HepG2 (cell line): ENCODE measurements at regions not wholly inside any gene's neighbourhood (a gene's known extent, or its start where the extent isn't known, plus 50 kb on each side); places are given as distances from the start of the nearest gene placed in this dataset.

Source experiments
- ATAC-seq: fragments of 200-7000 bp; cut with Tn5 transposase; 3 replicates; pipeline ENCODE4 v1.9.1; 2020; ENCODE audit warnings: mild to moderate bottlenecking, moderate library complexity
- BruUV-seq: library from RNA; stranded (reverse); fragments of 400-500 nt; replicated peaks from 2 replicates; lab custom pipeline; 2021; lab: Mats Ljungman, UMichigan
- CTCF ChIA-PET: fragments of 300-600 bp; formaldehyde crosslinking; extraction: SDS; loops from one replicate; lab custom pipeline; 2021; ENCODE audit warnings: low total read pairs, inconsistent platforms, low intra/inter-chr PET ratio; lab: Yijun Ruan, JAX
- POLR2A ChIA-PET: fragments of 350-600 bp; sonication (Branson Sonifier 250); formaldehyde crosslinking; loops from one replicate; lab custom pipeline; 2020; ENCODE audit warnings: antibody characterized with exemption, inconsistent platforms; lab: Yijun Ruan, JAX
- DNase-seq: peaks from one replicate; pipeline ENCODE4 v3.0.0-alpha.2; 2015; ENCODE audit warnings: low spot score
- FAIRE-seq: peaks from 3 replicates; lab custom pipeline; 2011; peaks lifted over from hg19 to GRCh38; lab: Jason Lieb, UNC
- H2AFZ ChIP-seq: one replicate; pipeline ENCODE4 v1.6.1; 2011; ENCODE audit warnings: low read length, inconsistent platforms
- H3K27ac ChIP-seq: fragments of 300-600 bp; 3 replicates; pipeline ENCODE4 v1.8.0; 2011; ENCODE audit warnings: mixed run types, mild to moderate bottlenecking, mixed read lengths, low read length, inconsistent platforms; ENCODE audit not compliant: insufficient read depth; ENCODE audit errors: extremely low read length
- H3K27me3 ChIP-seq, 2 experiments: fragments of 200-600 bp in 1 of 2; 2 replicates in 1 of 2; 3 replicates in 1 of 2; pipeline versions ENCODE4 v1.6.0 to v1.8.0; 2011; ENCODE audit warnings: low read length in 2 of 2, mild to moderate bottlenecking in 2 of 2, moderate library complexity in 2 of 2, inconsistent platforms in 1 of 2; ENCODE audit not compliant: insufficient read depth in 2 of 2, control insufficient read depth in 1 of 2
- H3K36me3 ChIP-seq, 2 experiments: fragments of 200-600 bp in 1 of 2; replicated peaks in 1 of 2; 2 replicates in 1 of 2; 3 replicates in 1 of 2; pipeline versions ENCODE4 v1.5.1 to v1.8.0; 2011; ENCODE audit warnings: low read length in 2 of 2, inconsistent platforms in 1 of 2; ENCODE audit not compliant: insufficient read depth in 2 of 2, control insufficient read depth in 1 of 2
- H3K4me1 ChIP-seq: 2 replicates; pipeline ENCODE4 v1.5.1; 2012; ENCODE audit warnings: low read length, inconsistent platforms; ENCODE audit not compliant: insufficient read depth
- H3K4me2 ChIP-seq: 2 replicates; pipeline ENCODE4 v1.6.0; 2011; ENCODE audit warnings: low read depth, low read length, inconsistent platforms
- H3K4me3 ChIP-seq, 3 experiments: fragments of 200-600 bp in 1 of 3; sonication (generic), shearing (Covaris generic) in 1 of 3; replicated peaks in 1 of 3; 2 replicates each; pipeline ENCODE4 v1.5.1; 2011 to 2016; ENCODE audit warnings: low read length in 3 of 3, inconsistent platforms in 2 of 3, low read depth in 2 of 3, mild to moderate bottlenecking in 2 of 3, control low read depth in 1 of 3, mixed read lengths in 1 of 3; ENCODE audit not compliant: insufficient read depth in 1 of 3
- H3K79me2 ChIP-seq: one replicate; pipeline ENCODE4 v1.6.1; 2011; ENCODE audit warnings: low read length, inconsistent platforms; ENCODE audit not compliant: insufficient read depth
- H3K9ac ChIP-seq: 2 replicates; pipeline ENCODE4 v1.6.0; 2011; ENCODE audit warnings: mild to moderate bottlenecking, low read depth, low read length, inconsistent platforms; ENCODE audit not compliant: insufficient read depth
- H3K9me3 ChIP-seq: 2 replicates; pipeline ENCODE4 v1.5.1; 2012; ENCODE audit warnings: mild to moderate bottlenecking, low read length
- H4K20me1 ChIP-seq: 2 replicates; pipeline ENCODE4 v1.6.0; 2011; ENCODE audit warnings: inconsistent platforms, mild to moderate bottlenecking, low read length, moderate library complexity; ENCODE audit not compliant: insufficient read depth
- CEBPB ChIP-seq: IDR thresholded peaks from 2 replicates; pipeline ENCODE4 v1.6.1; 2011; ENCODE audit warnings: low read depth, low read length, improper control_type of control experiment, borderline replicate concordance
- ESRRA ChIP-seq: sonication (generic); formaldehyde crosslinking; IDR thresholded peaks from 2 replicates; pipeline ENCODE4 v1.5.1; 2020; ENCODE audit warnings: mild to moderate bottlenecking, low read depth, missing genetic modification reagents
- NBN ChIP-seq: fragments of 450-650 bp; conservative IDR thresholded peaks from 2 replicates; pipeline ENCODE4 v1.6.1; 2017
- PHF5A ChIP-seq: IDR thresholded peaks from one replicate; pipeline ENCODE4 v1.6.1; 2018; ENCODE audit warnings: low read depth, missing genetic modification reagents; ENCODE audit not compliant: unreplicated experiment
- ZBTB49 ChIP-seq: sonication (generic); formaldehyde crosslinking; IDR thresholded peaks from 2 replicates; pipeline ENCODE4 v1.4.0; 2020; ENCODE audit warnings: missing genetic modification reagents, borderline replicate concordance
- WGBS: methylation state at CpG from one replicate; pipeline ENCODE4 v1.1.6; 2017; ENCODE audit warnings: low lambda C conversion rate; 5-methylcytosine and 5-hydroxymethylcytosine counted together
- in situ Hi-C: cut with HindIII; loops from 2 replicates; pipeline ENCODE4 v1.10.0; 2017; ENCODE audit warnings: low pct_unique_long_range_greater_than_20kb; ENCODE audit not compliant: extremely low pct_ligation_motif_present
- intact Hi-C: fragments of 100-400 bp; cut with micrococcal nuclease; formaldehyde crosslinking; loops from one replicate; pipeline ENCODE4 v1.10.0; 2022; ENCODE audit not compliant: unreplicated experiment

- in situ Hi-C loops (no loop called here), intact Hi-C loops (no loop called here)
- Histone ChIP-seq H3K4me3 (no peak overlapping the region), H3K36me3 (no peaks in the 10 kb centered on the region), H3K27me3 (0 out of 5 replicates have a peak, but pooled peaks cover 0 to 4% of the 10 kb centered on the region in 2 experiments), H3K9ac (no peak overlapping the region), H4K20me1 (no peaks in the 10 kb centered on the region), H3K4me1 (no peaks in the 10 kb centered on the region), H3K27ac (no peak overlapping the region), H3K79me2 (no peaks in the 10 kb centered on the region), H3K4me2 (no peak overlapping the region), H3K9me3 (no peaks in the 10 kb centered on the region), H2AFZ (no peak overlapping the region)
- ChIA-PET CTCF (no interaction called here), POLR2A (no interaction called here)
- ATAC-seq (no peak), DNase-seq (no peak), FAIRE-seq (no peak)
- 36% methylated on average over 9 of the region's 9 CpGs for WGBS
- TF ChIP-seq NBN: no peak
- TF ChIP-seq ZBTB49 (CRISPR knock-in tag): no peak
- TF ChIP-seq, all 625 proteins: peak for 0
- BruUV-seq: no TSS peak
Measured at GRCh38 chr2:136362676-136363390, 244.9 kb upstream of the CXCR4 start.

- Histone ChIP-seq H3K4me1 (no peaks in the 10 kb centered on the region), H3K36me3 (no peaks in the 10 kb centered on the region), H2AFZ (no peak overlapping the region), H3K9ac (no peak overlapping the region), H3K79me2 (no peaks in the 10 kb centered on the region), H4K20me1 (no peaks in the 10 kb centered on the region), H3K27ac (no peak overlapping the region), H3K4me3 (no peak overlapping the region), H3K9me3 (no peaks in the 10 kb centered on the region), H3K4me2 (no peak overlapping the region), H3K27me3 (0 out of 5 replicates have a peak, but pooled peaks cover 0 to 4% of the 10 kb centered on the region in 2 experiments)
- no peak for ATAC-seq
- CTCF ChIA-PET: no interaction called here
- TF ChIP-seq ESRRA: no peak
- no peak for TF ChIP-seq PHF5A (CRISPR knock-in tag)
- peak; percentile 35; the same call in 1 of the 2 replicates for TF ChIP-seq CEBPB
- intact Hi-C loops (no loop called here), in situ Hi-C loops (no loop called here)
- no TSS peak for BruUV-seq
- WGBS: 13% methylated on average over 3 of the region's 3 CpGs
- POLR2A ChIA-PET: no interaction called here
- DNase-seq: no peak
- FAIRE-seq: no peak
Measured at GRCh38 chr2:136361521-136361920, 243.6 kb upstream of the CXCR4 start.
